Body of pancreas (tissue), 4 donors: ENCODE measurements at regions not wholly inside any gene's neighbourhood (a gene's known extent, or its start where the extent isn't known, plus 50 kb on each side); places are given as distances from the start of the nearest gene placed in this dataset.

Source experiments
- POLR2A ChIP-seq, 3 donors: fragments of 450-650 bp; IDR thresholded peaks; one replicate each; pipeline ENCODE4 v1.6.1; 2016; ENCODE audit warnings: antibody characterized with exemption in 3 of 3, mild to moderate bottlenecking in 2 of 3
- TF ChIP-seq, protein P1 (sequence below), 7 experiments: fragments of 450-650 bp in 4 of 7; fragments of 200-600 bp in 3 of 7; sonication (generic) in 3 of 7; IDR thresholded peaks; one replicate each; pipeline ENCODE4 v1.5.1; 2016 to 2019; ENCODE audit warnings: antibody characterized with exemption in 7 of 7

DNA sequence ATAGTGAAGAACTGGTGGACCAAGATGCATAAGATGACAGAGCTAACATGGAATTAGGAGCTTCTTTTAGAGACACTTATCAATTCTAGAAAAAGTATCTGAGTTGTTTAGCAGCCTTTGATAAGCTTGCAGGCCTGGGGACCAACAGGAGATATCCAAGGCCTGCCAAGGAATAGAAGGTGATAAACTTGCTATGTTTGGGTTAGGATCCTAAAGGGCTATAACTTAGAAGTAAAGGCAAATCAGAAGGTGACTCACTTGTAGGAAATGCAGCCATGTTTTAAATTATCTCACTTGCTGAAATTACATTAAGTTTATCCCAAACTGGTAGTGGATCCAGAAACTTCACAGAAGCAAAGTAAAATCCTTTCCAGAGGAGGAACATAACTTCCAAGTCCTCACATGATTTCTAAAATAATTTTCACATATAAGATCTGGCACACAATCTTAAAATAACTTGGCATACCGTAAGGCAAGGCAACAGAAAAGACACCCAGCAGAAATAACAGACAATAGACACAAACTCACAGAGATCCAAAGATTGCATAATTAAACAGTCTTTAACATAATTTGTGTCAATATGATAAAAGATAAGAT lies 69.6 kb upstream of the TEAD1 start:
- TF ChIP-seq, protein P1, sequence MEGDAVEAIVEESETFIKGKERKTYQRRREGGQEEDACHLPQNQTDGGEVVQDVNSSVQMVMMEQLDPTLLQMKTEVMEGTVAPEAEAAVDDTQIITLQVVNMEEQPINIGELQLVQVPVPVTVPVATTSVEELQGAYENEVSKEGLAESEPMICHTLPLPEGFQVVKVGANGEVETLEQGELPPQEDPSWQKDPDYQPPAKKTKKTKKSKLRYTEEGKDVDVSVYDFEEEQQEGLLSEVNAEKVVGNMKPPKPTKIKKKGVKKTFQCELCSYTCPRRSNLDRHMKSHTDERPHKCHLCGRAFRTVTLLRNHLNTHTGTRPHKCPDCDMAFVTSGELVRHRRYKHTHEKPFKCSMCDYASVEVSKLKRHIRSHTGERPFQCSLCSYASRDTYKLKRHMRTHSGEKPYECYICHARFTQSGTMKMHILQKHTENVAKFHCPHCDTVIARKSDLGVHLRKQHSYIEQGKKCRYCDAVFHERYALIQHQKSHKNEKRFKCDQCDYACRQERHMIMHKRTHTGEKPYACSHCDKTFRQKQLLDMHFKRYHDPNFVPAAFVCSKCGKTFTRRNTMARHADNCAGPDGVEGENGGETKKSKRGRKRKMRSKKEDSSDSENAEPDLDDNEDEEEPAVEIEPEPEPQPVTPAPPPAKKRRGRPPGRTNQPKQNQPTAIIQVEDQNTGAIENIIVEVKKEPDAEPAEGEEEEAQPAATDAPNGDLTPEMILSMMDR (IDR thresholded peaks at IDR 0.05): no peak
- no peak for TF ChIP-seq POLR2A (IDR thresholded peaks at IDR 0.05)
